ENCODE measurements at regions not wholly inside any gene's neighbourhood (a gene's known extent, or its start where the extent isn't known, plus 50 kb on each side); places are given as distances from the start of the nearest gene placed in this dataset.

GRCh38 chr2:104344306-104344705 is 509.6 kb upstream of the POU3F3 start:
- TF ChIP-seq CTCF (IDR thresholded peaks at IDR 0.05) (no peak), POLR2A (IDR thresholded peaks at IDR 0.05) (no peak)
